Effector memory CD4-positive, alpha-beta T cell (primary cell): ENCODE measurements at regions not wholly inside any gene's neighbourhood (a gene's known extent, or its start where the extent isn't known, plus 50 kb on each side); places are given as distances from the start of the nearest gene placed in this dataset.
"Not testable (repeated sequence)": the region's sequence is repeated elsewhere in the genome, so short reads cannot be mapped to it uniquely, and the experiment has no call there.

Experiments used
- DNase-seq, 3 donors: peaks; one replicate each; pipeline ENCODE4 v3.0.0-alpha.2; 2020
- H3K27ac ChIP-seq: 2 replicates; pipeline ENCODE4 v1.7.0; 2013; ENCODE audit warnings: mild to moderate bottlenecking, low read length, moderate library complexity; ENCODE audit not compliant: insufficient read depth, poor library complexity, severe bottlenecking
- H3K27me3 ChIP-seq: replicated peaks from 2 replicates; pipeline ENCODE4 v1.7.0; 2013; ENCODE audit warnings: mild to moderate bottlenecking, low read length; ENCODE audit not compliant: insufficient read depth, control insufficient read depth, poor library complexity, severe bottlenecking
- H3K36me3 ChIP-seq: 2 replicates; pipeline ENCODE4 v1.7.0; 2013; ENCODE audit warnings: mild to moderate bottlenecking, low read length, moderate library complexity; ENCODE audit not compliant: control insufficient read depth, insufficient read depth
- H3K4me1 ChIP-seq: 2 replicates; pipeline ENCODE4 v1.7.0; 2013; ENCODE audit warnings: low read length, mild to moderate bottlenecking; ENCODE audit not compliant: control insufficient read depth, insufficient read depth, poor library complexity, severe bottlenecking
- H3K4me3 ChIP-seq: 2 replicates; pipeline ENCODE4 v1.7.0; 2013; ENCODE audit warnings: low read length, low read depth, mild to moderate bottlenecking; ENCODE audit not compliant: insufficient read depth, poor library complexity, severe bottlenecking
- H3K9me3 ChIP-seq: 2 replicates; pipeline ENCODE4 v1.7.0; 2013; ENCODE audit warnings: mild to moderate bottlenecking, low read length, moderate library complexity; ENCODE audit not compliant: control insufficient read depth

DNA sequence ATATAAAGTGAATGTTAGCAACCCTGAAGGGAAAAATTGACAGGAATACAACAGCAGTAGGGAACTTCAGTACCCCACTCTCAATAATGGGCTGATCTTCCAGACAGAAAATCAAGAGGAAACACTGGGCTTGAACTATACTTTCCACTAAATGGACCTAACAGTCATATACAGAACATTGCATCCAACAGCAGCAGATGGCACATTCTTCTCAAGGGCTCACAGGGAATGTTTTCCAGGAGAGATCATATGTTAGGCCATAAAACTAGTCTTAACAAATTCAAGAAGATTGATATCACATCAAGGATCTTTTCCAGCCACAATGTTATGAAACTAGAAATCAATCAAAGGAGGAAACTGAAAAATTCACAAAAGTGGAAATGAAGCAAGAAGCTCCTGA is 252.1 kb downstream of the GADD45G start:
- not testable (repeated sequence) for H3K36me3 ChIP-seq, H3K27ac ChIP-seq, H3K9me3 ChIP-seq, H3K4me3 ChIP-seq, H3K27me3 ChIP-seq, H3K4me1 ChIP-seq, DNase-seq

DNA sequence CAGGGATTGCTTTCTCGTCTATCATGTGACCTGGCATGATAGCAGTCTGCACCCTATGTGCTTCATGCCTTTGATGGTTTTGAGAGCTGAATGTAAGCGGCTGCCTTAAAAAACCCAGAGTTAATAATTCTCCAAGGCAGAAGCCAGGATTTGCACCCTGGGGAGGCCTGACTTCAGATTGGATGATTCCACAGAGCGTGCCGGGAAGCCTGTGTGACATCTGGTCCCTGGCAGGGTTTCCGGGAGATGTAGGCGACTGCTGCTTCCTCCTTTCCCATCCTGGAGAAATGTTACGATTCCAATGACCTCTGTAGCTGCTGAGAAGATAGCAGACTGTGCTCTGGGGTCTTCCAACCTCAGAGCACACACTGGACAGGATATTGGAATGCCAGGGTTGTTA is 255.0 kb downstream of the GADD45G start:
- H3K27me3 ChIP-seq, DNase-seq, H3K4me3 ChIP-seq, H3K36me3 ChIP-seq, H3K9me3 ChIP-seq, H3K27ac ChIP-seq, H3K4me1 ChIP-seq: not testable (repeated sequence)

DNA sequence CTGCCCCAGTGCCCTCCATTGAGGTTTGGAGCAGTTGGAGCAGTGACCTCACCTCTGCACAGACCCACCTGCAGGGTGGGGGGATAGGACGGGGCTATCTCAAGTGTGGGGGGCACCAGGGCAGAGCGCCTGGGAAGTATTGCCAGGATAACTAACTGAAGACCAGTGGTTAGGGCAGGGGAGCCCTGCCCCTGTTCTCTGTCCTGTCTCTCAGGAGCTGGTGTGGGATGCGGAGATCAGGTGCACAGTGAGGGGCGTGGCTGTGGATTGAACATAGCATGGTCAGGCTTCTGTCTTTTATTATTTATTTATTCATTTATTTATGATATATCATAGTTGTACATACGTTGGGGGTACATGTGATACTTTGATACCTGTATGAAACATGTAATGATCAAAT is 256.6 kb downstream of the GADD45G start:
- not testable (repeated sequence) for H3K4me1 ChIP-seq, DNase-seq, H3K27me3 ChIP-seq, H3K36me3 ChIP-seq, H3K9me3 ChIP-seq, H3K27ac ChIP-seq, H3K4me3 ChIP-seq

DNA sequence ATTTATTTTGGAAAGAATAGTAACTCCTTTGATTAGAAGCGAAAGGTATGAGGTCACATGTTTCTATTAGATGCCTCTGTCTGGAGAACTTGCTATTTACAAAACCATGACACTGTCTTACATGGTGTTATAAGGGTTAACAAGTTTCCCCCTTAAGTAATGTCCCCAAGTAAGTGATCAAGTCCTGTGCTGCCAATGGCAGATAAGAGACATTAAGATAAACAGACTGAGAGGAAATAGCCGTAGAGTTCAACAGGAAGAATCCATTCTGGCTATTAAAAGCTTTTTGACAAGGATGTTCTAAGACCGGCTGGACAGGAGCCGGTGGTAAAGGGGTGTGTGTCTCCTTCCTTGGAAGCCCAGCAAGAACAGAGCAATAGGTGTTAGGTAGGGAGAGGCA is 257.5 kb downstream of the GADD45G start:
- no peaks in the 10 kb centered on the region for H3K36me3 ChIP-seq
- H3K27ac ChIP-seq, result no peak overlapping the region
- H3K9me3 ChIP-seq, result no peaks in the 10 kb centered on the region
- no peak for DNase-seq
- H3K27me3 ChIP-seq, result no peaks in the 10 kb centered on the region
- H3K4me1 ChIP-seq, result no peaks in the 10 kb centered on the region
- H3K4me3 ChIP-seq, result no peak overlapping the region

DNA sequence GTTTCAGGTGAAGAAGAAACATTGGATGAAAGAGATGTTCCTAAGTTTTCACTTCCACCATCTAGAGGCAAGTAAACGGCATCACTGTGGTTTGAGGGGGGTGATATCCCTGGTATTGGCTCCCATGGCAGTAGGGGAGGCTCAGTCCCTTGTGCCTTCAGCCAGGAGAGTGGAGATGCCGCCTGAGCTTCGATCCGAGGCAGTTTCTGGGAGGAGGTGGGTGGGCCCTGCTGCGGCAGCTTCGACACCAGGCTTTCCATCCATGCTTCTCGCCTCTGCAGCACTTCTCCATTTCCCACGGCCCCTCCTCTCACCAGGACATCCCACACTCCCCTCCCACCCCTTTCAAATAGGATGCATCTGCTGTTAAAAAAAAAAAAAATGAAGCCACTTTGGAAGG is 258.3 kb downstream of the GADD45G start:
- Histone ChIP-seq H3K4me1 (no peaks in the 10 kb centered on the region), H3K27ac (no peak overlapping the region), H3K36me3 (no peaks in the 10 kb centered on the region), H3K27me3 (no peaks in the 10 kb centered on the region), H3K4me3 (no peak overlapping the region), H3K9me3 (no peaks in the 10 kb centered on the region)
- DNase-seq, result no peak

DNA sequence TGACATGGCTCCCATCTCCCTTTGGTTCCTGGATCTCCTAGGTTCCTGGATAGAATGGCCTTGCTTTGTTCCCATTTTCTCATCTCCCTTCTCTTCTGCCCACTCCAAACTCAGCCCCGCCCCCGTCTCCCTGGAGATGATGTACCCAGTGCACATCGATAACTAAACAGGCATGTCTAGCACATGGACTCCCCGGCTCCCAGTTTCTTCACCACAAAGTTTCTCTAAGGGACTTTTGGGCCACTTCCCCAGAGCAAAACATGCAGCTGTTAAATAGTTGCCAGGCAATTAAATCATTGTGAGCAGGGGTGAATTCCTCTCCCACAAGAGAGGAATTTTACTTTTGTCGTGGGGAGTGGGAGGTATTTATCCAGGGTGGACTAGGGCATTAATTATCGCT is 259.0 kb downstream of the GADD45G start:
- no peak for DNase-seq
- Histone ChIP-seq H3K4me1 (no peaks in the 10 kb centered on the region), H3K4me3 (no peak overlapping the region), H3K9me3 (no peaks in the 10 kb centered on the region), H3K36me3 (no peaks in the 10 kb centered on the region), H3K27ac (no peak overlapping the region), H3K27me3 (no peaks in the 10 kb centered on the region)

DNA sequence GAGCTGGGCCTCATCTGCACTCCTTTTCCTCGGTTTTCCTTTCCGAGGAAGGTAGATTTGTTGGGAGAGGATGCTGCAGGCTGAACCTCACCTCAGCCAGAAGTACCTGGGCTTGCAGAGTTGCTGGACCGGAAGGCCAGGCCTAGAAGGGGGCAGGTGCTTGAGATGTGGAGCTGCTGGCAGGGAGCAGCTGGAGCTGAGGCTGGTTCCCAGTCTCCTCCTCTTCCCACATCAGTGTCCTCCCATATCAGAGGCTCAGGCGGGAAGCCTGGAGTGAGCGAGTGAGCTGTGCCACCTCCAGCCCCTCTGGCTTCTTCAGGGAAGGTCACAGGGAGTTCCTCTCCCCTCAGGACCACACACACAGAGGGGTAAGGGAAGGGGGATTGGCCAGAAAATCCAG is 259.4 kb downstream of the GADD45G start:
- no peak overlapping the region for H3K27ac ChIP-seq
- no peaks in the 10 kb centered on the region for H3K36me3 ChIP-seq
- H3K4me3 ChIP-seq, result no peak overlapping the region
- H3K27me3 ChIP-seq, result no peaks in the 10 kb centered on the region
- H3K9me3 ChIP-seq, result no peaks in the 10 kb centered on the region
- no peaks in the 10 kb centered on the region for H3K4me1 ChIP-seq
- DNase-seq, result no peak

DNA sequence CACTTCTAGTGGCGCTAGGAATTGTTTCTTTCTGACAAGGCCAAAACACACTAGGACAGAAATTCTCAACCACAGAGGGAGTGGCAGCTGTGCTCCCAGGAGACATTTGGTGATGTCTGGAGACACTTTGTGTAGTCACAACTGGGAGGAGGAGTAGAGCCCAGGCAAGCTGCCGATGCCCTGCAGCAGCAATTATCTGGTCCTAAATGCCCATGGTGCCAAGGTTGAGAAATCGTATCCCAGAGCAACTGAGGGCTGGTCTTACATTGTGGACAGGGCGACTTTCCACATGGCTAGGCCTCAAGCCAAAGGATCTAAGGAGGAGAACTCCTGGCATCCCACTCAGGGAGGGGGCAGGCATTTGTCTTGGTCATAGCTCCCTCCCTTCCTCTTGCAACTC is 259.9 kb downstream of the GADD45G start:
- H3K27me3 ChIP-seq, result no peaks in the 10 kb centered on the region
- no peak overlapping the region for H3K27ac ChIP-seq
- H3K4me3 ChIP-seq, result no peak overlapping the region
- H3K9me3 ChIP-seq, result no peaks in the 10 kb centered on the region
- H3K4me1 ChIP-seq, result no peaks in the 10 kb centered on the region
- DNase-seq, result no peak
- H3K36me3 ChIP-seq, result no peaks in the 10 kb centered on the region

DNA sequence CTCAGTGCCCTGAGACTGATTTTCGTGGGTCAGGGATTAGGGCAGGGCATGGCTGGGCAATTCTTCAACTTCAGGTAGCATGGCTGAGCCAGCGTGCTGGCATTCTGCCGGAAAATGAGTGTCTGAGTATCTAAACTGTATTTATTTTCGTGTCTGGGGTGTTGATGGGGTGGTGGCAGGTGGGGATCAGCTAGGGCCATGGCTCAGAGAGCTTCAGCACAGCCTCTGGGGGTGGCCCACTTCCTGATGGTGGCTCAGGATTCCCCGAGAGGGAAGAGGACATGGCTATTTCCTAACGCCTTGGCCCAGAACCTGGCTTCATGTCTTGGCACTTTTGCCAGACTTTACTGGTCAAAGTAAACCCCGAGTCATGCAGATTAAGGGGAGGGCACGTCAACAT is 260.5 kb downstream of the GADD45G start:
- DNase-seq, result no peak
- no peaks in the 10 kb centered on the region for H3K36me3 ChIP-seq
- H3K4me3 ChIP-seq, result no peak overlapping the region
- H3K9me3 ChIP-seq, result no peaks in the 10 kb centered on the region
- no peak overlapping the region for H3K27ac ChIP-seq
- no peaks in the 10 kb centered on the region for H3K27me3 ChIP-seq
- no peaks in the 10 kb centered on the region for H3K4me1 ChIP-seq

DNA sequence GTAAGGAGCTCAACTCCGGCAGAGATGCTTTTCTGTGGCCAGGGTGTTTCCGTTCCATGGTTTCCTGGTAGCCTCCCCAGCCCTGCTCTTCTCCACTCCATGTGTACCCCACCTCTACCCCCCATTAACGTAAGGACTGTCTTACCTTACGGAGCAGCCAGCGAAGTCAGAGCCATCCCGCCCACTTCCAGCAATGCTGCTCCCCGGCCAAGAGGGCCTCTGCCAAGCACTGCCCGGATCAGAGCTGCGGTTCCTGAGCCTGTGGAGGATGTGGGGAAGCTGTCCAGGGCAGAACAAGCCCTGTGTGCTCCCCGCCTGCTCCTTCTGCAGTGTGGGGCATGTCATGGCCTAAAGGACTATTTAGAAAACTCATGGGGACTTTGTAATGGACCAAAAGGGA is 261.2 kb downstream of the GADD45G start:
- H3K36me3 ChIP-seq, result no peaks in the 10 kb centered on the region
- DNase-seq, result no peak
- H3K4me1 ChIP-seq, result no peaks in the 10 kb centered on the region
- H3K27ac ChIP-seq, result no peak overlapping the region
- H3K4me3 ChIP-seq, result no peak overlapping the region
- H3K9me3 ChIP-seq, result no peaks in the 10 kb centered on the region
- no peaks in the 10 kb centered on the region for H3K27me3 ChIP-seq

DNA sequence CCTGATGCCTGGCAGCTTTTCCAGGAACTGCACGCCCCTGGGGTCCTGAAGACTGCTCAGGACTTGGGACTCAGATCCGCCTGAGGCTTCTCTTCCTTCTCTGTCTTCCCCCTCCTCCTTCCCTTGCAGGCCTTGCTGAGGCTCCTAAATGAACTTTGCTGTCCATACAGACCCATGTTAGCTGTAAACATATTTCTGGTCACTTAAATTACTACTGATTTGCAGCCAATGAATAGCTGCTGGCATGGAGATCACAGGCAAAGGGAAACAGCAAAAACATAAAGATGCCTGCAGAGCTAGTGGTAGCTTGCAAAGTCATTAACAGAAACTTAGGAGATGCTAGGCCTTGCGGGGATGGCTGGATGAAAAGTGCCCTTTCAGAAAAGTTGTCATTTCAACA is 261.9 kb downstream of the GADD45G start:
- H3K9me3 ChIP-seq, result no peaks in the 10 kb centered on the region
- no peaks in the 10 kb centered on the region for H3K27me3 ChIP-seq
- no peaks in the 10 kb centered on the region for H3K4me1 ChIP-seq
- H3K4me3 ChIP-seq, result no peak overlapping the region
- H3K27ac ChIP-seq, result no peak overlapping the region
- no peaks in the 10 kb centered on the region for H3K36me3 ChIP-seq
- no peak for DNase-seq
